ENCODE measurements at regions not wholly inside any gene's neighbourhood (a gene's known extent, or its start where the extent isn't known, plus 50 kb on each side); places are given as distances from the start of the nearest gene placed in this dataset.
"Not testable (repeated sequence)": the region's sequence is repeated elsewhere in the genome, so short reads cannot be mapped to it uniquely, and the experiment has no call there.

- intact Hi-C loops (cut with micrococcal nuclease): no loop called here
- no peaks in the 10 kb centered on the region for H3K4me1 Mint-ChIP-seq (ENCODE audit: low read depth)
- H3K27me3 Mint-ChIP-seq: no peaks in the 10 kb centered on the region
- ATAC-seq: no peak
- no peaks in the 10 kb centered on the region for H3K9me3 Mint-ChIP-seq
- no peak overlapping the region for H3K4me3 Mint-ChIP-seq
- H3K36me3 Mint-ChIP-seq (ENCODE audit: low read depth): no peaks in the 10 kb centered on the region
- DNase-seq: no peak
- H3K27ac Mint-ChIP-seq: no peak overlapping the region
- POLR2A ChIA-PET: no interaction called here
- CTCF ChIA-PET: no interaction called here
- no peak for TF ChIP-seq CTCF (IDR thresholded peaks at IDR 0.05)
Observed at GRCh38 chrX:109186939-109187338, 294.9 kb downstream of the GUCY2F start.

GRCh38 chrX:109184506-109185139 lies 297.3 kb downstream of the GUCY2F start:
- Mint-ChIP-seq H3K4me1 (ENCODE audit: low read depth) (no peaks in the 10 kb centered on the region), H3K27me3 (no peaks in the 10 kb centered on the region), H3K36me3 (ENCODE audit: low read depth) (no peaks in the 10 kb centered on the region), H3K9me3 (no peaks in the 10 kb centered on the region), H3K4me3 (no peak overlapping the region), H3K27ac (no peak overlapping the region)
- intact Hi-C loops (cut with micrococcal nuclease): no loop called here
- POLR2A ChIA-PET: no interaction called here
- DNase-seq: no peak
- ATAC-seq: no peak
- CTCF ChIA-PET: no interaction called here
- no peak for TF ChIP-seq CTCF (IDR thresholded peaks at IDR 0.05)

- peaks cover 4% of the 10 kb centered on the region for H3K9me3 Mint-ChIP-seq
- H3K4me3 Mint-ChIP-seq: no peak overlapping the region
- ATAC-seq (no peak), DNase-seq (no peak)
- TF ChIP-seq CTCF (IDR thresholded peaks at IDR 0.05): no peak
- H3K36me3 Mint-ChIP-seq (ENCODE audit: low read depth): no peaks in the 10 kb centered on the region
- no peaks in the 10 kb centered on the region for H3K4me1 Mint-ChIP-seq (ENCODE audit: low read depth)
- ChIA-PET CTCF (no interaction called here), POLR2A (no interaction called here)
- no peak overlapping the region for H3K27ac Mint-ChIP-seq
- intact Hi-C loops (cut with micrococcal nuclease): no loop called here
- H3K27me3 Mint-ChIP-seq: no peaks in the 10 kb centered on the region
Observed at GRCh38 chrX:109172091-109172602, 309.7 kb downstream of the GUCY2F start.

- ChIA-PET POLR2A (no interaction called here), CTCF (no interaction called here)
- H3K27ac Mint-ChIP-seq: no peak overlapping the region
- TF ChIP-seq CTCF (IDR thresholded peaks at IDR 0.05): no peak
- no peaks in the 10 kb centered on the region for H3K36me3 Mint-ChIP-seq (ENCODE audit: low read depth)
- DNase-seq (no peak), ATAC-seq (no peak)
- peaks cover 10% of the 10 kb centered on the region for H3K9me3 Mint-ChIP-seq
- H3K4me3 Mint-ChIP-seq: no peak overlapping the region
- H3K27me3 Mint-ChIP-seq: no peaks in the 10 kb centered on the region
- intact Hi-C loops (cut with micrococcal nuclease): no loop called here
- no peaks in the 10 kb centered on the region for H3K4me1 Mint-ChIP-seq (ENCODE audit: low read depth)
Observed at GRCh38 chrX:109155161-109155560, 326.7 kb downstream of the GUCY2F start.

GRCh38 chrX:109144173-109144572 lies 337.7 kb downstream of the GUCY2F start:
- CTCF ChIA-PET; H3K27me3 Mint-ChIP-seq; intact Hi-C loops (cut with micrococcal nuclease); DNase-seq; H3K36me3 Mint-ChIP-seq (ENCODE audit: low read depth); H3K4me3 Mint-ChIP-seq; POLR2A ChIA-PET; H3K4me1 Mint-ChIP-seq (ENCODE audit: low read depth); H3K27ac Mint-ChIP-seq; H3K9me3 Mint-ChIP-seq; ATAC-seq: not testable (repeated sequence)

GRCh38 chrX:109140463-109140862 lies 341.4 kb downstream of the GUCY2F start:
- no peaks in the 10 kb centered on the region for H3K27me3 Mint-ChIP-seq
- H3K36me3 Mint-ChIP-seq (ENCODE audit: low read depth): no peaks in the 10 kb centered on the region
- no peak overlapping the region for H3K27ac Mint-ChIP-seq
- TF ChIP-seq CTCF (IDR thresholded peaks at IDR 0.05): no peak
- peaks cover 3% of the 10 kb centered on the region for H3K9me3 Mint-ChIP-seq
- ATAC-seq (no peak), DNase-seq (no peak)
- intact Hi-C loops (cut with micrococcal nuclease): no loop called here
- ChIA-PET POLR2A (no interaction called here), CTCF (no interaction called here)
- no peaks in the 10 kb centered on the region for H3K4me1 Mint-ChIP-seq (ENCODE audit: low read depth)
- no peak overlapping the region for H3K4me3 Mint-ChIP-seq
